GM23338 (cell line): ENCODE measurements at regions not wholly inside any gene's neighbourhood (a gene's known extent, or its start where the extent isn't known, plus 50 kb on each side); places are given as distances from the start of the nearest gene placed in this dataset.

ENCODE experiments used
- ATAC-seq: fragments of 200-7000 bp; cut with Tn5 transposase; 3 replicates; pipeline ENCODE4 v1.9.1; 2020
- DNase-seq: peaks from one replicate; pipeline ENCODE4 v3.0.0-alpha.2; 2015; ENCODE audit warnings: low spot score
- H2AFZ ChIP-seq: fragments of 200-600 bp; sonication (generic); 2 replicates; pipeline ENCODE4 v1.8.0; 2016; ENCODE audit warnings: antibody characterized with exemption, mild to moderate bottlenecking, moderate library complexity
- H3F3A ChIP-seq: fragments of 200-600 bp; sonication (generic); replicated peaks from 2 replicates; pipeline ENCODE4 v1.8.0; 2017; ENCODE audit warnings: antibody characterized with exemption, mixed run types, low read depth
- H3K27ac ChIP-seq: fragments of 200-600 bp; sonication (generic); 2 replicates; pipeline ENCODE4 v1.6.1; 2016; ENCODE audit warnings: low read depth
- H3K27me3 ChIP-seq: fragments of 200-600 bp; sonication (generic); 2 replicates; pipeline ENCODE4 v1.8.0; 2016; ENCODE audit warnings: mild to moderate bottlenecking, mixed run types, moderate library complexity; ENCODE audit not compliant: insufficient read depth
- H3K36me3 ChIP-seq: fragments of 200-600 bp; sonication (generic); 2 replicates; pipeline ENCODE4 v1.8.0; 2016; ENCODE audit warnings: mild to moderate bottlenecking; ENCODE audit not compliant: insufficient read depth
- H3K4me1 ChIP-seq: fragments of 200-600 bp; sonication (generic); 2 replicates; pipeline ENCODE4 v1.8.0; 2016; ENCODE audit warnings: mild to moderate bottlenecking, moderate library complexity; ENCODE audit not compliant: insufficient read depth
- H3K4me2 ChIP-seq: fragments of 200-600 bp; sonication (generic); 2 replicates; pipeline ENCODE4 v1.7.1; 2017; ENCODE audit warnings: mixed run types
- H3K4me3 ChIP-seq: fragments of 200-600 bp; sonication (generic); 2 replicates; pipeline ENCODE4 v1.6.1; 2016; ENCODE audit warnings: mixed run types
- H3K79me2 ChIP-seq: fragments of 200-600 bp; sonication (generic); replicated peaks from 2 replicates; pipeline ENCODE4 v1.8.0; 2017; ENCODE audit warnings: mild to moderate bottlenecking; ENCODE audit not compliant: insufficient read depth
- H3K9me2 ChIP-seq: fragments of 200-600 bp; sonication (generic); 2 replicates; pipeline ENCODE4 v1.8.0; 2017; ENCODE audit not compliant: insufficient read depth
- H4K20me1 ChIP-seq: fragments of 200-600 bp; sonication (generic); replicated peaks from 2 replicates; pipeline ENCODE4 v1.8.0; 2017; ENCODE audit warnings: mild to moderate bottlenecking; ENCODE audit not compliant: insufficient read depth
- H3K27ac Mint-ChIP-seq: 2 replicates; pipeline ENCODE4 v1.8.0; 2020; ENCODE audit warnings: inconsistent platforms, mild to moderate bottlenecking, moderate library complexity, mixed read lengths
- H3K27me3 Mint-ChIP-seq: 3 replicates; pipeline ENCODE4 v1.8.0; 2022; ENCODE audit warnings: low read depth, mild to moderate bottlenecking, moderate library complexity, mixed read lengths, inconsistent platforms; ENCODE audit not compliant: insufficient read depth, poor library complexity
- H3K36me3 Mint-ChIP-seq: 3 replicates; pipeline ENCODE4 v1.8.0; 2021; ENCODE audit warnings: low read depth, mild to moderate bottlenecking, inconsistent platforms, moderate library complexity, mixed read lengths
- H3K4me1 Mint-ChIP-seq: 3 replicates; pipeline ENCODE4 v1.8.0; 2020; ENCODE audit warnings: mild to moderate bottlenecking, inconsistent platforms, mixed read lengths
- H3K4me3 Mint-ChIP-seq: 3 replicates; pipeline ENCODE4 v1.8.0; 2021; ENCODE audit warnings: moderate library complexity, mild to moderate bottlenecking, inconsistent platforms, mixed read lengths
- H3K9me3 Mint-ChIP-seq: 3 replicates; pipeline ENCODE4 v1.8.0; 2020; ENCODE audit warnings: moderate library complexity, mild to moderate bottlenecking, inconsistent platforms, mixed read lengths
- CTCF ChIP-seq, 2 experiments: fragments of 200-600 bp in 1 of 2; sonication (generic) in 1 of 2; conservative IDR thresholded peaks; 2 replicates each; pipeline versions ENCODE4 v1.5.1 to v1.6.1; 2016 to 2017; ENCODE audit warnings: antibody characterized with exemption in 2 of 2, low read depth in 2 of 2, mild to moderate bottlenecking in 2 of 2, moderate library complexity in 1 of 2
- ETS1 ChIP-seq: IDR thresholded peaks from 2 replicates; pipeline ENCODE4 v1.6.1; 2016; ENCODE audit warnings: antibody characterized with exemption
- EZH2 ChIP-seq: fragments of 200-600 bp; sonication (generic); IDR thresholded peaks from one replicate; pipeline ENCODE4 v1.8.0; 2017; ENCODE audit warnings: antibody characterized with exemption, mild to moderate bottlenecking, low read depth; ENCODE audit not compliant: unreplicated experiment
- EZH2phosphoT487 ChIP-seq: fragments of 200-600 bp; sonication (generic); IDR thresholded peaks from one replicate; pipeline ENCODE4 v1.8.1; 2018; ENCODE audit warnings: antibody characterized with exemption; ENCODE audit not compliant: unreplicated experiment
- JUNB ChIP-seq: IDR thresholded peaks from one replicate; pipeline ENCODE4 v1.6.1; 2016; ENCODE audit warnings: antibody characterized with exemption; ENCODE audit not compliant: unreplicated experiment
- NANOG ChIP-seq: IDR thresholded peaks from 2 replicates; pipeline ENCODE4 v1.6.1; 2016; ENCODE audit warnings: antibody characterized with exemption, borderline replicate concordance
- REST ChIP-seq: IDR thresholded peaks from one replicate; pipeline ENCODE4 v1.6.1; 2018; ENCODE audit warnings: antibody characterized with exemption; ENCODE audit not compliant: unreplicated experiment
- STAT1 ChIP-seq: IDR thresholded peaks from one replicate; pipeline ENCODE4 v1.6.1; 2016; ENCODE audit warnings: antibody characterized with exemption; ENCODE audit not compliant: unreplicated experiment
- ZNF331 ChIP-seq: fragments of 250-450 bp; sonication (Bioruptor Pico); IDR thresholded peaks from 2 replicates; pipeline ENCODE4 v1.5.0; 2020; ENCODE audit warnings: low read depth, mild to moderate bottlenecking, moderate library complexity

GRCh38 chr18:78758496-78758895, 221.1 kb upstream of the SALL3 start:
- Mint-ChIP-seq H3K27me3 (no peaks in the 10 kb centered on the region), H3K36me3 (peaks cover 14% of the 10 kb centered on the region; the same call in 2 of the 3 replicates), H3K27ac (no peak overlapping the region), H3K9me3 (peaks cover 87% of the 10 kb centered on the region), H3K4me1 (no peaks in the 10 kb centered on the region), H3K4me3 (no peak overlapping the region)
- H3K79me2 ChIP-seq: no peaks in the 10 kb centered on the region
- H3K4me2 ChIP-seq: no peak overlapping the region
- ATAC-seq (no peak), DNase-seq (no peak)
- H3F3A ChIP-seq: no peaks in the 10 kb centered on the region
- no peaks in the 10 kb centered on the region for H3K36me3 ChIP-seq
- H3K9me2 ChIP-seq: no peaks in the 10 kb centered on the region
- no peaks in the 10 kb centered on the region for H3K4me1 ChIP-seq
- no peak overlapping the region for H3K4me3 ChIP-seq
- H4K20me1 ChIP-seq: no peaks in the 10 kb centered on the region
- no peak overlapping the region for H3K27ac ChIP-seq
- no peak for TF ChIP-seq EZH2phosphoT487
- no peak for TF ChIP-seq EZH2
- no peak for TF ChIP-seq ETS1
- no peak overlapping the region for H2AFZ ChIP-seq
- no peaks in the 10 kb centered on the region for H3K27me3 ChIP-seq

GRCh38 chr18:78762753-78763152, 216.9 kb upstream of the SALL3 start:
- Histone ChIP-seq H3K9me2 (no peaks in the 10 kb centered on the region), H3F3A (no peaks in the 10 kb centered on the region), H3K27me3 (no peaks in the 10 kb centered on the region), H3K4me2 (no peak overlapping the region), H2AFZ (no peak overlapping the region), H3K4me1 (no peaks in the 10 kb centered on the region), H3K4me3 (no peak overlapping the region), H3K27ac (no peak overlapping the region), H3K36me3 (no peaks in the 10 kb centered on the region), H3K79me2 (no peaks in the 10 kb centered on the region), H4K20me1 (no peaks in the 10 kb centered on the region)
- TF ChIP-seq JUNB (no peak), REST (no peak), CTCF (conservative IDR thresholded peaks at IDR 0.05; ENCODE audit: low read depth in 2 of 2) (no peak), NANOG (no peak), STAT1 (no peak), EZH2 (no peak), ZNF331 (no peak)
- ATAC-seq (no peak), DNase-seq (no peak)
- H3K27me3 Mint-ChIP-seq: peaks cover 7% of the 10 kb centered on the region
- no peak overlapping the region for H3K27ac Mint-ChIP-seq
- H3K4me3 Mint-ChIP-seq: no peak overlapping the region
- no peaks in the 10 kb centered on the region for H3K4me1 Mint-ChIP-seq
- peaks cover 92% of the 10 kb centered on the region for H3K9me3 Mint-ChIP-seq
- peaks cover 18% of the 10 kb centered on the region for H3K36me3 Mint-ChIP-seq
